ENCODE measurements at regions not wholly inside any gene's neighbourhood (a gene's known extent, or its start where the extent isn't known, plus 50 kb on each side); places are given as distances from the start of the nearest gene placed in this dataset.

DNA sequence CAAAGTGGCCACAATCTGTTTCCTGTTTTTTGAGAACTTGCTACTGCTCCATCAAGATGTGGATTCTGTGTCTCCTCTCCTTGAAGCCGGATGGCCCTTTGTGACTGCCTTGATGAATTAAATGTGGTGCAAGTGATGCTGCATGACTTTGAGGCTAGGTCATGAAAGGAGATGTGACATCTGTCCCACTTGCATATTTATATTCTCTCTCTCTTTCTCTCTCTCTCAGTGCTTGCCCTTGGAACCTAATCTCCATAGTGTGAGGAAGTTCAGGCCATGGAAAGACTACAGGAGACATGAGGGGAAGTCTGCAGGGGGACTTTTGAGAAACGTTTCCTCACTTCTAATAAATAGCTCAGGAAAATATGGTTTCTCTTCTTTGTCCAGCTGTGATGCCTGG lies 50.0 kb upstream of the ADPGK start:
- no peak for TF ChIP-seq EZH2 (IDR thresholded peaks at IDR 0.05; ENCODE audit: borderline replicate concordance, insufficient read depth, low read depth, low read length, poor library complexity, severe bottlenecking)
- TF ChIP-seq, protein P1, sequence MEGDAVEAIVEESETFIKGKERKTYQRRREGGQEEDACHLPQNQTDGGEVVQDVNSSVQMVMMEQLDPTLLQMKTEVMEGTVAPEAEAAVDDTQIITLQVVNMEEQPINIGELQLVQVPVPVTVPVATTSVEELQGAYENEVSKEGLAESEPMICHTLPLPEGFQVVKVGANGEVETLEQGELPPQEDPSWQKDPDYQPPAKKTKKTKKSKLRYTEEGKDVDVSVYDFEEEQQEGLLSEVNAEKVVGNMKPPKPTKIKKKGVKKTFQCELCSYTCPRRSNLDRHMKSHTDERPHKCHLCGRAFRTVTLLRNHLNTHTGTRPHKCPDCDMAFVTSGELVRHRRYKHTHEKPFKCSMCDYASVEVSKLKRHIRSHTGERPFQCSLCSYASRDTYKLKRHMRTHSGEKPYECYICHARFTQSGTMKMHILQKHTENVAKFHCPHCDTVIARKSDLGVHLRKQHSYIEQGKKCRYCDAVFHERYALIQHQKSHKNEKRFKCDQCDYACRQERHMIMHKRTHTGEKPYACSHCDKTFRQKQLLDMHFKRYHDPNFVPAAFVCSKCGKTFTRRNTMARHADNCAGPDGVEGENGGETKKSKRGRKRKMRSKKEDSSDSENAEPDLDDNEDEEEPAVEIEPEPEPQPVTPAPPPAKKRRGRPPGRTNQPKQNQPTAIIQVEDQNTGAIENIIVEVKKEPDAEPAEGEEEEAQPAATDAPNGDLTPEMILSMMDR (IDR thresholded peaks at IDR 0.05) = no peak

Measured in B cell (primary cell).